Spleen (tissue), 11 donors: ENCODE measurements at regions not wholly inside any gene's neighbourhood (a gene's known extent, or its start where the extent isn't known, plus 50 kb on each side); places are given as distances from the start of the nearest gene placed in this dataset.

Source experiments
- DNase-seq: peaks from one replicate; pipeline ENCODE4 v3.0.0-alpha.2; 2020
- H3K27ac ChIP-seq, 8 donors: fragments of 200-600 bp; sonication (generic) in 7 of 8; 1 replicate in 4 of 8; 2 replicates in 4 of 8; pipeline versions ENCODE4 v1.5.0 to v1.8.0; 2016 to 2021; ENCODE audit warnings: inconsistent platforms in 4 of 8, mild to moderate bottlenecking in 4 of 8, moderate library complexity in 1 of 8
- H3K27me3 ChIP-seq, 7 donors: fragments of 200-600 bp; sonication (generic) in 6 of 7; replicated peaks in 1 of 7; 1 replicate in 4 of 7; 2 replicates in 3 of 7; pipeline versions ENCODE4 v1.5.0 to v1.8.0; 2016 to 2021; ENCODE audit warnings: inconsistent platforms in 3 of 7, mild to moderate bottlenecking in 1 of 7
- H3K36me3 ChIP-seq, 6 donors: fragments of 200-600 bp; sonication (generic) in 5 of 6; 1 replicate in 4 of 6; 2 replicates in 2 of 6; pipeline versions ENCODE4 v1.5.0 to v1.8.0; 2016 to 2021; ENCODE audit warnings: inconsistent platforms in 2 of 6
- H3K4me1 ChIP-seq, 6 donors: fragments of 200-600 bp; sonication (generic) in 5 of 6; 1 replicate in 3 of 6; 2 replicates in 3 of 6; pipeline versions ENCODE4 v1.5.0 to v1.8.0; 2016 to 2021; ENCODE audit warnings: inconsistent platforms in 3 of 6
- H3K4me3 ChIP-seq, 8 donors: fragments of 200-600 bp; sonication (generic) in 7 of 8; 1 replicate in 4 of 8; 2 replicates in 4 of 8; pipeline versions ENCODE4 v1.5.0 to v1.8.0; 2016 to 2021; ENCODE audit warnings: inconsistent platforms in 4 of 8, mild to moderate bottlenecking in 4 of 8, moderate library complexity in 2 of 8
- H3K9me3 ChIP-seq, 8 donors: fragments of 200-600 bp; sonication (generic) in 7 of 8; 1 replicate in 4 of 8; 2 replicates in 4 of 8; pipeline versions ENCODE4 v1.5.0 to v1.8.0; 2016 to 2021; ENCODE audit warnings: inconsistent platforms in 4 of 8
- CTCF ChIP-seq, 11 experiments: fragments of 200-600 bp in 7 of 11; fragments of 450-650 bp in 4 of 11; sonication (generic) in 4 of 11; IDR thresholded peaks in 8 of 11; conservative IDR thresholded peaks in 3 of 11; 1 replicate in 7 of 11; 2 replicates in 4 of 11; pipeline versions ENCODE4 v1.4.0 to v1.8.0; 2016 to 2021; ENCODE audit warnings: antibody characterized with exemption in 11 of 11, inconsistent platforms in 4 of 11, mild to moderate bottlenecking in 1 of 11
- POLR2A ChIP-seq, 3 donors: fragments of 450-650 bp; IDR thresholded peaks; one replicate each; pipeline ENCODE4 v1.5.1; 2017; ENCODE audit warnings: antibody characterized with exemption in 3 of 3, mild to moderate bottlenecking in 1 of 3
- POLR2AphosphoS5 ChIP-seq, 3 donors: sonication (generic); formaldehyde crosslinking; IDR thresholded peaks; one replicate each; pipeline ENCODE4 v1.5.1; 2017; ENCODE audit warnings: antibody characterized with exemption in 3 of 3
- WGBS, 5 donors: extraction: QIAGEN DNeasy Blood & Tissue Kit in 3 of 5; methylation state at CpG; one replicate each; pipeline versions ENCODE4 v1.1.5 to v1.1.7; 2013 to 2018; 5-methylcytosine and 5-hydroxymethylcytosine counted together
- intact Hi-C: fragments of 100-400 bp; cut with DNase I; formaldehyde crosslinking; loops from one replicate; pipeline ENCODE4 v1.15.0; 2023; ENCODE audit warnings: low total_unique reads
- small RNA-seq, 4 donors: library from RNA; depleted of rRNA; stranded (forward); fragments of <200 nt; gene quantifications; one replicate each; pipeline ENCODE3, GENCODE V24; 2016
- donor health status: healthy with polysubstance abuse.
- donor health status: DM: no; HTN: no; CAD: no; lungs with moderate emphysema.
- donor health status: DM: no; HTN: no; CAD: no.
- donor health status: Bipolar disorder and iron deficiency.
- donor health status: healthy.
- donor health status: DM: no; HTN: no; CAD: no.
- donor health status: DM: yes; HTN: yes; CAD: no.

GRCh38 chr14:85474431-85474830, 55.5 kb upstream of the FLRT2 start:
- intact Hi-C loops = no loop called here
- no peaks in the 10 kb centered on the region for H3K36me3 ChIP-seq

GRCh38 chr14:85475113-85475512, 54.8 kb upstream of the FLRT2 start:
- Histone ChIP-seq H3K27ac (peak overlapping the region in 3 of 8 donors; percentile 16 to 32 (median 20)), H3K36me3 (no peaks in the 10 kb centered on the region), H3K27me3 (no peaks in the 10 kb centered on the region), H3K4me3 (no peak overlapping the region), H3K4me1 (no peaks in the 10 kb centered on the region), H3K9me3 (no peaks in the 10 kb centered on the region)
- 50 to 75% (median 65%) methylated on average over 3 of the region's 3 CpGs for WGBS, 5 donors
- intact Hi-C loops = no loop called here
- TF ChIP-seq CTCF (IDR thresholded peaks at IDR 0.05 in 8 of 11, conservative IDR thresholded peaks at IDR 0.05 in 3 of 11) (no peak), POLR2A (IDR thresholded peaks at IDR 0.05) (no peak), POLR2AphosphoS5 (IDR thresholded peaks at IDR 0.05) (no peak)
- DNase-seq = no peak

More at GRCh38 chr14:85474431-85474830, 55.5 kb upstream of the FLRT2 start:
- Histone ChIP-seq H3K27ac (no peak overlapping the region), H3K9me3 (no peaks in the 10 kb centered on the region), H3K4me1 (no peaks in the 10 kb centered on the region), H3K4me3 (no peak overlapping the region), H3K27me3 (no peaks in the 10 kb centered on the region)
- DNase-seq = no peak
- 83 to 93% (median 90%) methylated on average over 2 of the region's 2 CpGs for WGBS, 5 donors
- no peak for TF ChIP-seq POLR2A (IDR thresholded peaks at IDR 0.05)
- TF ChIP-seq POLR2AphosphoS5 (IDR thresholded peaks at IDR 0.05) = no peak
- TF ChIP-seq CTCF (IDR thresholded peaks at IDR 0.05 in 8 of 11, conservative IDR thresholded peaks at IDR 0.05 in 3 of 11) = no peak

GRCh38 chr14:85479306-85479705, 50.6 kb upstream of the FLRT2 start:
- intact Hi-C loops = no loop called here
- no peaks in the 10 kb centered on the region for H3K27me3 ChIP-seq
- H3K27ac ChIP-seq = no peak overlapping the region
- 88 to 94% (median 91%) methylated on average over 3 of the region's 3 CpGs for WGBS, 5 donors
- TF ChIP-seq CTCF (IDR thresholded peaks at IDR 0.05 in 8 of 11, conservative IDR thresholded peaks at IDR 0.05 in 3 of 11) = no peak
- no peak for TF ChIP-seq POLR2AphosphoS5 (IDR thresholded peaks at IDR 0.05)
- no peak for TF ChIP-seq POLR2A (IDR thresholded peaks at IDR 0.05)
- H3K36me3 ChIP-seq = no peaks in the 10 kb centered on the region
- H3K4me3 ChIP-seq = no peak overlapping the region
- no peaks in the 10 kb centered on the region for H3K4me1 ChIP-seq
- H3K9me3 ChIP-seq = no peaks in the 10 kb centered on the region
- DNase-seq = no peak

GRCh38 chr14:85479771-85480170, 50.2 kb upstream of the FLRT2 start:
- Histone ChIP-seq H3K27me3 (no peaks in the 10 kb centered on the region), H3K4me3 (no peak overlapping the region), H3K27ac (no peak overlapping the region), H3K4me1 (no peaks in the 10 kb centered on the region), H3K36me3 (no peaks in the 10 kb centered on the region), H3K9me3 (no peaks in the 10 kb centered on the region)
- TF ChIP-seq CTCF (IDR thresholded peaks at IDR 0.05 in 8 of 11, conservative IDR thresholded peaks at IDR 0.05 in 3 of 11) (no peak), POLR2A (IDR thresholded peaks at IDR 0.05) (no peak), POLR2AphosphoS5 (IDR thresholded peaks at IDR 0.05) (no peak)
- intact Hi-C loops = no loop called here
- 85 to 98% (median 91%) methylated on average over 2 of the region's 2 CpGs for WGBS, 5 donors
- DNase-seq = no peak

Small RNAs in the stretch of these regions (small RNA-seq; reads per million reads assigned to genes)
- 0 reads per million in 4 donors for gene AL161713.1
- gene AL163642.1 = 0 reads per million in 4 donors
- 0 reads per million in 4 donors for gene RF00017
- gene RNU6-976P = 0 reads per million in 4 donors
- 0 reads per million in 4 donors for gene RNU6ATAC28P
- gene RNU7-51P = 0 reads per million in 4 donors
